ENCODE measurements at regions not wholly inside any gene's neighbourhood (a gene's known extent, or its start where the extent isn't known, plus 50 kb on each side); places are given as distances from the start of the nearest gene placed in this dataset.

DNA sequence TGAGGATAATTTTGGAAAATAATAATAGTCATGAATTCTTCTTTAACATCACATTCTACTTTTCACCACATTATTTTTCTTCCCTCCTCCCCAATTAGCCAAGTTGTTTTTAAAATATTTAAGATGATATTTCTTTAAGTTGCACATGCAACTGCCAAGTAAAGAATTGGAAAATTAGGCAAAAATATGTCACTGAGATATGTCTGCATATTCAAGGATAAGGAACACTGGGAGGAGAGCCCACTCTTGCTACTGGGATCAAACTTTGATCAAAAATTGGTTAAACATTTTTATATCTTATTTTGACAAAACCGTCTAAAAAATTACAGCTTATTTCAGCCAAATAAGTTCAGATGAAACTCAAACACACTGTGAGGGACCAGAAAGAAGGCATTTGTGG lies 231.2 kb upstream of the TMTC1 start:
- Mint-ChIP-seq H3K27ac (no peak overlapping the region), H3K27me3 (ENCODE audit: low read depth, poor library complexity) (peaks cover 3% of the 10 kb centered on the region), H3K4me3 (no peak overlapping the region), H3K4me1 (peaks cover 26% of the 10 kb centered on the region), H3K36me3 (ENCODE audit: low read depth) (no peaks in the 10 kb centered on the region), H3K9me3 (no peaks in the 10 kb centered on the region)
- TF ChIP-seq, protein P1, sequence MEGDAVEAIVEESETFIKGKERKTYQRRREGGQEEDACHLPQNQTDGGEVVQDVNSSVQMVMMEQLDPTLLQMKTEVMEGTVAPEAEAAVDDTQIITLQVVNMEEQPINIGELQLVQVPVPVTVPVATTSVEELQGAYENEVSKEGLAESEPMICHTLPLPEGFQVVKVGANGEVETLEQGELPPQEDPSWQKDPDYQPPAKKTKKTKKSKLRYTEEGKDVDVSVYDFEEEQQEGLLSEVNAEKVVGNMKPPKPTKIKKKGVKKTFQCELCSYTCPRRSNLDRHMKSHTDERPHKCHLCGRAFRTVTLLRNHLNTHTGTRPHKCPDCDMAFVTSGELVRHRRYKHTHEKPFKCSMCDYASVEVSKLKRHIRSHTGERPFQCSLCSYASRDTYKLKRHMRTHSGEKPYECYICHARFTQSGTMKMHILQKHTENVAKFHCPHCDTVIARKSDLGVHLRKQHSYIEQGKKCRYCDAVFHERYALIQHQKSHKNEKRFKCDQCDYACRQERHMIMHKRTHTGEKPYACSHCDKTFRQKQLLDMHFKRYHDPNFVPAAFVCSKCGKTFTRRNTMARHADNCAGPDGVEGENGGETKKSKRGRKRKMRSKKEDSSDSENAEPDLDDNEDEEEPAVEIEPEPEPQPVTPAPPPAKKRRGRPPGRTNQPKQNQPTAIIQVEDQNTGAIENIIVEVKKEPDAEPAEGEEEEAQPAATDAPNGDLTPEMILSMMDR (IDR thresholded peaks at IDR 0.05) = no peak
- no peak for DNase-seq

DNA sequence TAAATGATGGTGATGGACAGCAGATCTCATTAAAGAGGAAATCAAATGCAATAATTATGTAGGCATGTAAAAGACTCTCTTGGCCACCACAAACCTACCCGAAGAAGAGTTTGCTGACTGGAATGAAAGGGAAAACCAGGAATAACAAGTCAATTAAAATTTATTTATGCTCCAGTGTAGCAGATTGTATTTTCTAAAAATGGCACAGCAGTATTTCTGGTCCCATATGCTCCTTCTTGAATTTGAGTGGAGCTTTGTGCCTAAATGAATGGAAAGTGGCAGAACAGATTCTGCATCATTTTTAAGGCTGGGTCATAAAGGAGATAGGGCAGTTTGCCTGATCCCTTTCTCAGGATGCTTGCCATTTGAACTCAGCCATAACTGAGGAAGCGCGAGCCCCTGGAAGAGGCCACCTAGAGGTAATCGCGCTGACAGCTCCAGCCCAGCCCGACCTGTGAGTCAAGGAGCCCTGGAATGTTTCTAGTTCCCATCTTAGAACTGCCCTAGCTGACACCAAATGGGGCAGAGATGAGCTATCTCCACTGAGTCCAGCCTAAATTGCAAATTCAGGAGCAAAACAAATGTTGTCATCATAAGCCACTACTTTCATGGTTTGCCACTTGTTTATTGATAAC lies 229.2 kb upstream of the TMTC1 start:
- Mint-ChIP-seq H3K9me3 (no peaks in the 10 kb centered on the region), H3K27ac (no peak overlapping the region), H3K36me3 (ENCODE audit: low read depth) (no peaks in the 10 kb centered on the region), H3K27me3 (ENCODE audit: low read depth, poor library complexity) (peaks cover 4% of the 10 kb centered on the region), H3K4me1 (peaks cover 26% of the 10 kb centered on the region), H3K4me3 (no peak overlapping the region)
- TF ChIP-seq, protein P1 (IDR thresholded peaks at IDR 0.05) = no peak
- DNase-seq = peak; percentile 21

DNA sequence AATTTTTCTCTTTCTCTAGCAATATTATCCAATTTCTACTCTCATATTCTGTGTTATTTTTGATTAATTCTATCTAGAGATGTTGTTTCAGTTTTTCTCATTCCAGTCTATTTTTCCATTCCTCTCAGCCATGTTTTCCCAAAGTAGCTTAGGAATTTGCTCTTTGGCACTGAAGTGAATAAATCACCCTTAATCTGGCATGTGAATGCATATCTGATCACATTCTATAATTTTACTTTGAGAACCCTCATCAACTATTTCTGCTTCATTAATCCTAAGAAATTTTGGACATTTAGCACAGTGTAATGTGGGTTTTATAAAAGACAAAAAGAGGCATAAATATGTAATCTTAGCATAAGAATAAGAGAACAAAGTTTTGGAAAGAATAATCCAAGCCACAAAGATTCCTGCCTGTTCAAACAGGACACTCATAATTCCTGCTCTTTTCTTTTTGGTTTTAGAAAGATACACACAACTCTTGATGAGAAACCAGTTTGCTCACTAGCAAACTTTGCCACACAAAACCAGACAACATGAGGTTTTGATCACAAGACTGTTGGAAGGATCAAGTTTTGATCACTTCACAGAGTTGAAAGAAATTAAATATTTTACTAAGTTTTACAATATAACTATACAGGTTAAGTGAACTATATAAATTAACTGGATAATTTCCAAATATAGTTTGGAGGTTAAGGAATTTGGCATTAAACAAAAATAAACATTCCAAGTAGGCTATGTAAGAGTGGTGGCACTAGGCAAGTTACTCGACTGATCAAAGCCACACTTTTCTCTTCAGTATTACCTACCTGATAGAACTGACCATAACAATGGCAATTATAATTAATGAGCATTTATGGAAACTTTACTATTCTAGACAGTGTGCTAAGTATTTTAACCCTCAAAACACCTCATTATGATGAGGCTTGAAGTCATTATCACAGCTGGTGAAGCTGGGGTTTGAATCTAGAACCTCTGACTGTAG lies 226.6 kb upstream of the TMTC1 start:
- peaks cover 18% of the 10 kb centered on the region for H3K4me1 Mint-ChIP-seq
- no peak overlapping the region for H3K4me3 Mint-ChIP-seq
- TF ChIP-seq, protein P1 (IDR thresholded peaks at IDR 0.05) = no peak
- H3K27me3 Mint-ChIP-seq (ENCODE audit: low read depth, poor library complexity) = peaks cover 7% of the 10 kb centered on the region
- no peak for DNase-seq
- H3K27ac Mint-ChIP-seq = no peak overlapping the region
- H3K36me3 Mint-ChIP-seq (ENCODE audit: low read depth) = no peaks in the 10 kb centered on the region
- H3K9me3 Mint-ChIP-seq = no peaks in the 10 kb centered on the region

DNA sequence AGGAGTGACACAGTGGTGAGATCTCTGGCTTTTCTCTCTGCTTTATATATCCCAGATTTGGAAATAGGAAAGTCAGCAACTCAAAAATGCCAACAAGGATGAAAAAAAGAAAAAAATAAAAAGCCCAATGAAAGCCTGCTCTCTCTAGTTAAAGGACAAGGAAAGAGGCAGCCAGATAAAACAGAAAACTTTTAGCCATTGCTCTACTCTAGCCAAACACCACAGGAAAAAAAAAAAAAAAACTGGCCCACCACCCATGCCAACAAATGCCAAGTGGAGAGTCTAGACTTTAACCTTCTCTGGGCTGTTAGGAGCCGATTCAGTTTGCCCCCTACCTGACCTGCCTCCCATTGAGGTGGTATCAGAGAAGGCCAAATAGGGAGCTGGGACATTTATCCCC lies 222.3 kb upstream of the TMTC1 start:
- Mint-ChIP-seq H3K27me3 (ENCODE audit: low read depth, poor library complexity) (peaks cover 7% of the 10 kb centered on the region), H3K4me3 (no peak overlapping the region), H3K36me3 (ENCODE audit: low read depth) (no peaks in the 10 kb centered on the region), H3K9me3 (no peaks in the 10 kb centered on the region), H3K27ac (no peak overlapping the region), H3K4me1 (no peaks in the 10 kb centered on the region)
- TF ChIP-seq, protein P1 (IDR thresholded peaks at IDR 0.05) = no peak
- DNase-seq = no peak

DNA sequence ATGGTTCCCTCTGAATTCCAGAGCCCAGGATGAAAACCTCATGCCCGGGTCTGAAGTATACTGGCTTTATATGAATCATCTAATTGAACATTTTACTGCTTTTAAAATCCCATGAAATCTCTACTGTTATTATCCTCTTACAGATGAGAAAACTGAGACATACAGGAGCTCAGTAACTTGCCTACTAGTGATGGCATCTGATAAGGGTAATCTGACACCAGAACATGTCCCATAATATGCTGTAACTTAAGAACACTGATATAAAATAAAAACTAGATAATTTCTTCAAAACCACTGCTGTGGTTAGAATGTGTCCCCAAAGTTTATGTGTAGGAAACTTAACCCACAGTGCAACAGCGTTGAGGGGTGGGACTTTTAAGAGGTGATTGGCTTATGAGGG lies 219.6 kb upstream of the TMTC1 start:
- Mint-ChIP-seq H3K27me3 (ENCODE audit: low read depth, poor library complexity) (peaks cover 12% of the 10 kb centered on the region), H3K9me3 (no peaks in the 10 kb centered on the region), H3K4me3 (no peak overlapping the region), H3K36me3 (ENCODE audit: low read depth) (no peaks in the 10 kb centered on the region), H3K4me1 (no peaks in the 10 kb centered on the region), H3K27ac (no peak overlapping the region)
- TF ChIP-seq, protein P1 (IDR thresholded peaks at IDR 0.05) = no peak
- no peak for DNase-seq

Measured in nephron progenitor cell (in vitro differentiated cells).